ENCODE measurements at regions not wholly inside any gene's neighbourhood (a gene's known extent, or its start where the extent isn't known, plus 50 kb on each side); places are given as distances from the start of the nearest gene placed in this dataset.

GRCh38 chr1:234956821-234957329 lies 171.8 kb downstream of the TOMM20 start:
- DNase-seq = no peak

- DNase-seq = no peak
Measured at GRCh38 chr1:234955107-234955731, 173.4 kb downstream of the TOMM20 start.

GRCh38 chr1:234954613-234955012 lies 174.0 kb downstream of the TOMM20 start:
- no peak for DNase-seq

GRCh38 chr1:234953655-234954405 lies 174.8 kb downstream of the TOMM20 start:
- no peak for DNase-seq

- DNase-seq = no peak
Measured at GRCh38 chr1:234950598-234950997, 178.0 kb downstream of the TOMM20 start.

GRCh38 chr1:234949528-234949927 lies 179.1 kb downstream of the TOMM20 start:
- DNase-seq = peak; percentile 4

GRCh38 chr1:234944439-234945344 lies 183.9 kb downstream of the TOMM20 start:
- no peak for DNase-seq

GRCh38 chr1:234943836-234944402 lies 184.7 kb downstream of the TOMM20 start:
- DNase-seq = no peak

GRCh38 chr1:234942879-234943506 lies 185.6 kb downstream of the TOMM20 start:
- DNase-seq = no peak

GRCh38 chr1:234942012-234942332 lies 186.7 kb downstream of the TOMM20 start:
- DNase-seq = no peak

GRCh38 chr1:234941321-234942011 lies 187.2 kb downstream of the TOMM20 start:
- no peak for DNase-seq

- no peak for DNase-seq
Measured at GRCh38 chr1:234940841-234941240, 187.8 kb downstream of the TOMM20 start.

- DNase-seq = no peak
Measured at GRCh38 chr1:234938924-234939323, 189.7 kb downstream of the TOMM20 start.

GRCh38 chr1:234938135-234938534 lies 190.5 kb downstream of the TOMM20 start:
- DNase-seq = no peak

- no peak for DNase-seq
Measured at GRCh38 chr1:234936612-234937389, 191.8 kb downstream of the TOMM20 start.

GRCh38 chr1:234934611-234935033 lies 194.0 kb downstream of the TOMM20 start:
- no peak for DNase-seq

- DNase-seq = no peak
Measured at GRCh38 chr1:234933475-234933874, 195.2 kb downstream of the TOMM20 start.

- no peak for DNase-seq
Measured at GRCh38 chr1:234932511-234933430, 195.9 kb downstream of the TOMM20 start.

- DNase-seq = no peak
Measured at GRCh38 chr1:234932106-234932505, 196.5 kb downstream of the TOMM20 start.

- DNase-seq = no peak
Measured at GRCh38 chr1:234931404-234931973, 197.1 kb downstream of the TOMM20 start.

Measured in activated T-cell treated with anti-CD3 and anti-CD28 coated beads, Interleukin-2, amount 50 U/mL, for 1 hour (primary cell).